ENCODE measurements at regions not wholly inside any gene's neighbourhood (a gene's known extent, or its start where the extent isn't known, plus 50 kb on each side); places are given as distances from the start of the nearest gene placed in this dataset.

DNA sequence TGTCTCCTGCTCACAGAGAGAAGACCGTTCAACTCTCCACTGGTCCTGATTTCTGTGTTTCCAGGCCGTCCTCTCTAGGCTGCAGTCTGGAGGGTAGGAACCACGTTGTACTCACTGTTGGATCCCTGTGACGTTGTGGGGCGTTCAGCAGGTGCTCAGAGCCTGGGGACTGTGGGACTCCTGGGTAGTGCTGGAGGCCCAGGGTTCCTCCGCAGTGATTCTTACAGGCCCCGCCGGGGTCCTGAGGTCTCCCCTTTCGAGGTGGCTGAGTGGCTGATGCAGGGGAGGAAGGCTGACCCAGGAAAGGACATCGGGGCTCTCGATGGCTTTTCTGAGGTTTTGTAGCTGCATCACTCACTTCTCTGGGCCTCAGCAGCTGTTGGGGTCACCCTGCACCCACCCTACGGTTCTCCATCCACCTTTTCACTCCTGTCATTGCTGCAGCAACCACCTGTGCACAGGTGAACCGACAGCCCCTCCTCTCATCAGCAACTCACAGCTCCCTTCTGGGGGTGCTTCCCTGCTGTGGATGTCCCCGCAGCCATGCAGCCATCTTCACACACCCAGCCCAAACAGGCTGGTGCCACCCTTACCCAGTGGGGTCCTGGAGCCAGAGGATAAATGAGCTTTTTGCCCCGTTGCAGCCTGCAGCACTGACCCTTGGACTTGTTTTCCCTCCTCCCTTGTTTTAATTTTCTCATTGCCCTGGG lies 169.6 kb upstream of the HDAC4 start:
- 91% methylated on average over 12 of the region's 15 CpGs for WGBS (ENCODE audit: insufficient coverage)
- H3K4me1 Mint-ChIP-seq = no peaks in the 10 kb centered on the region

DNA sequence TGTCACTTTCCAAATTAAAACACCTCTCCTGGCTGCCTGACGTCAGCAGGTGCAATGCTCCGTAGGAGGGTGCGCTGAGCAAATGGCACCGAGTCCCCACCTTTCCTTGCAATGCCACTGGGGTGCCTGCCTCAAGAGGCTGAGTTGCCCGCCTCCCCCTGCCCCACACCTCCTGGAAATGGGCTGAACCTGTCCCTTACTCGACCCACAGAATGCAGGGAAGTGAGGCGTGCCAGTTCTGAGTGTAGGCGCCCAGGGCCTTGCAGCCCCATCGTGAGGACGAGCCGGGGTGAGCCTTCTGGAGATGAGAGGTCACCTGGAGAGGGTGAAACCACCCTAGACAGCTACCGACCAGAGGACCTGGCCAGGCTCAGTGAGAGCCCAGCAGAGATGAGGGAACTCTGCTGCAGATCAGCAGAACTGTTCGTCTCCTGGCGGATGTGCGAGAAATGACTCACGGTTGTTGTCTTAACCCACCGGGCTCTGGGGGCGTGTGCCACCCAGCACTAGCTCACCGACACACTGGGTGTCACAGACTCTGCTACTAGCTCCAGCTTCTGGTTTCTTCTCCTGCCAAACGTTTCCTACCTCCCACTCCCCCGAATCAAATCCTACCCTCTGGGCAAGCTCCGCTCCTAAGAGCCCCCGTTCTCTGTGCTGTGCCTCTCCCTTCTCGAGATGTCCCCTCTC lies 168.7 kb upstream of the HDAC4 start:
- H3K36me3 Mint-ChIP-seq = no peaks in the 10 kb centered on the region
- TF ChIP-seq CTCF (IDR thresholded peaks at IDR 0.05) = no peak
- intact Hi-C loops (cut with micrococcal nuclease) = no loop called here
- no peaks in the 10 kb centered on the region for H3K4me1 Mint-ChIP-seq
- H3K27me3 Mint-ChIP-seq (ENCODE audit: low read depth in 3 of 3) = peaks cover 11 to 25% (median 15%) of the 10 kb centered on the region in 3 donors
- Histone ChIP-seq H3K4me1 (ENCODE audit: control insufficient read depth in 1 of 2, insufficient read depth in 2 of 2, low read length in 2 of 2) (no peaks in the 10 kb centered on the region), H3K27ac (ENCODE audit: low read depth in 1 of 2, low read length in 2 of 2) (no peak overlapping the region), H3K4me2 (replicated peaks; ENCODE audit: extremely low read depth, low read length, poor library complexity, severe bottlenecking) (no peak overlapping the region), H2AFZ (ENCODE audit: insufficient read depth, low read depth, low read length, poor library complexity, severe bottlenecking) (no peak overlapping the region), H3K79me2 (ENCODE audit: insufficient read depth, low read length) (no peaks in the 10 kb centered on the region), H3K9ac (ENCODE audit: insufficient read depth, low read length, poor library complexity, severe bottlenecking) (no peak overlapping the region), H3K4me3 (replicated peaks in 1 of 3; ENCODE audit: low read depth in 2 of 3, low read length in 3 of 3) (no peak overlapping the region), H4K20me1 (ENCODE audit: insufficient read depth, low read length) (no peaks in the 10 kb centered on the region), H3K27me3 (ENCODE audit: control insufficient read depth in 2 of 2, insufficient read depth in 2 of 2, low read length in 2 of 2) (peaks cover 0 to 13% of the 10 kb centered on the region in 2 donors), H3K9me3 (replicated peaks in 1 of 2; ENCODE audit: control insufficient read depth in 1 of 2, insufficient read depth in 1 of 2, low read length in 2 of 2) (no peaks in the 10 kb centered on the region), H3K36me3 (replicated peaks in 1 of 2; ENCODE audit: control insufficient read depth in 1 of 2, insufficient read depth in 2 of 2, low read length in 2 of 2) (no peaks in the 10 kb centered on the region)
- H3K27ac Mint-ChIP-seq = peak overlapping the region in 1 of 7 donors; percentile 14
- WGBS (ENCODE audit: insufficient coverage) = 91% methylated on average over 20 of the region's 24 CpGs
- no peak overlapping the region for H3K4me3 Mint-ChIP-seq
- H3K9me3 Mint-ChIP-seq = no peaks in the 10 kb centered on the region
- DNase-seq = no peak

More for the DNA sequence above, 169.6 kb upstream of the HDAC4 start:
- H3K79me2 ChIP-seq (ENCODE audit: insufficient read depth, low read length) = no peaks in the 10 kb centered on the region
- intact Hi-C loops (cut with micrococcal nuclease) = no loop called here
- no peak overlapping the region for H3K4me2 ChIP-seq (replicated peaks; ENCODE audit: extremely low read depth, low read length, poor library complexity, severe bottlenecking)
- Mint-ChIP-seq H3K36me3 (no peaks in the 10 kb centered on the region), H3K4me3 (peak overlapping the region in 1 of 2 donors; percentile 22), H3K27me3 (ENCODE audit: low read depth in 3 of 3) (peaks cover 11 to 25% (median 15%) of the 10 kb centered on the region in 3 donors), H3K27ac (no peak overlapping the region), H3K9me3 (no peaks in the 10 kb centered on the region)
- no peak for TF ChIP-seq CTCF (IDR thresholded peaks at IDR 0.05)
- no peak for DNase-seq
- H3K36me3 ChIP-seq (replicated peaks in 1 of 2; ENCODE audit: control insufficient read depth in 1 of 2, insufficient read depth in 2 of 2, low read length in 2 of 2) = no peaks in the 10 kb centered on the region
- H2AFZ ChIP-seq (ENCODE audit: insufficient read depth, low read depth, low read length, poor library complexity, severe bottlenecking) = no peak overlapping the region
- no peak overlapping the region for H3K9ac ChIP-seq (ENCODE audit: insufficient read depth, low read length, poor library complexity, severe bottlenecking)
- no peaks in the 10 kb centered on the region for H3K9me3 ChIP-seq (replicated peaks in 1 of 2; ENCODE audit: control insufficient read depth in 1 of 2, insufficient read depth in 1 of 2, low read length in 2 of 2)
- H3K4me3 ChIP-seq (replicated peaks in 1 of 3; ENCODE audit: low read depth in 2 of 3, low read length in 3 of 3) = no peak overlapping the region
- no peak overlapping the region for H3K27ac ChIP-seq (ENCODE audit: low read depth in 1 of 2, low read length in 2 of 2)
- H3K27me3 ChIP-seq (ENCODE audit: control insufficient read depth in 2 of 2, insufficient read depth in 2 of 2, low read length in 2 of 2) = peaks cover 0 to 12% of the 10 kb centered on the region in 2 donors
- H3K4me1 ChIP-seq (ENCODE audit: control insufficient read depth in 1 of 2, insufficient read depth in 2 of 2, low read length in 2 of 2) = no peaks in the 10 kb centered on the region
- no peaks in the 10 kb centered on the region for H4K20me1 ChIP-seq (ENCODE audit: insufficient read depth, low read length)
